ENCODE measurements at regions not wholly inside any gene's neighbourhood (a gene's known extent, or its start where the extent isn't known, plus 50 kb on each side); places are given as distances from the start of the nearest gene placed in this dataset.

DNA sequence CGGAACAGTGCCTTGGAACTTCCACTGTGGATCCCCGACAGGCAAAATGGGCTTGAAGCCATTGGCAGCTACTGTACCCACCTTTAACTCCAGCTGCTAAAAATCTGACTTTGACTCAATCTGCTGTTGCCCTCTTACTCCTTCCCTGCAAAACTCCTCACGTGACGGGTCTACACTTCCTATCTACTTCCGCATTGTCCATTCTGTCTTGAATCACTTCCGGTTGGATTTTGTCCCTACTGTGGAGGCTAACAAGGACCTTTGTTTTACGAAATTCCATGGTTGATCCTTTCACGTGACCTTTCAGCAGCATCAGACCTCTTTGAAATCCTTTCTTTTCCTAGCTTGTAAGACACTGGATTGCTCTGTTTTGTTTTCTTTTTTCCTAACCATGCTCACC lies 268.4 kb downstream of the PRDM2 start:
- no peak for DNase-seq (ENCODE audit: low read depth)

DNA sequence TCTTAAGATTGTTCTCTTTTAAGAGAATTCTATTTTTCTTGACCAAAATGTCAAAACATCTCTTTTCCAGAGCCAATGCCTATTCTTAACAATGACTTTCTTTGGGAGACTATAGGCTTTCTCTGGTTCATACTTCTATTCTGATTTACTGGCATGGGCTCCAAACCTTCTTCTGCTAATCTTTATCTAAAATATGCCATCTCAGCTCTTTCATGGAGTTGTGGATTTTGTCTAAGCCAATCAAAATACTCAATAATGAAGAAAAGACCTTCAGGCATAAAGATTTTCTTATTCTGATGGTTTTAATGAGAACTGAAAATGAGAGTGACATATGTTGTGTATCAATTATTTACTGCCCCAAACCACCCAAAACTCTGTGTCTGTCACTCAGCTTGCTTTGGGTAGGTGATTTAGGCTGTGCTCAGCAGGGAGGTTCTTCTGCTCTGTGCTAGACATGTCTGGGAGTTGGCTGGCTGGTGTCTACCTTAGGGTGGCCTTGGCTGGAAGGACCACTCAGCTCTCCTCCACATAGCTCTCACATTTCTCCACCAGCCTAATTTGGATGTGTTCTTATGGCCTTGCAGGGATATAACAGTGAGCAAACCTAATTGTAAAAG lies 270.8 kb downstream of the PRDM2 start:
- no peak for DNase-seq (ENCODE audit: low read depth)

DNA sequence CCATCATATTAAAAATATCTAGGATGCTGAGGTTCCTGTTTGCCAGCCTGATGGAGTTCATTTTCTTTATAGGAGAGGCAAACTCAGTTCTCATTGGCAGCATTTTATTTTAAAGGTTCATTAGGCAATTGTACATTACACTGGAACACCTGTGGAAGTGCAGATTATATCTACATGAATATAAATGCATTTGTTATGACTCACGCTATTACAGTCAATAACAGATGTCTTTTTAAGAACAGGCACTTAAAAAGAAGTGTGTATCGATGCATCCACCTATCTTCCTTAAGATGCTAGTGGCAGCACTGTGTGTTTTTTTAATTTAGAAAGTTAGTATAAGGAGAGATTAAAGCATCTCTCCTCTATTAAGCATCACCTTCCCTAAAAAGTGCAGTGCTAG lies 276.5 kb downstream of the PRDM2 start:
- no peak for DNase-seq (ENCODE audit: low read depth)

DNA sequence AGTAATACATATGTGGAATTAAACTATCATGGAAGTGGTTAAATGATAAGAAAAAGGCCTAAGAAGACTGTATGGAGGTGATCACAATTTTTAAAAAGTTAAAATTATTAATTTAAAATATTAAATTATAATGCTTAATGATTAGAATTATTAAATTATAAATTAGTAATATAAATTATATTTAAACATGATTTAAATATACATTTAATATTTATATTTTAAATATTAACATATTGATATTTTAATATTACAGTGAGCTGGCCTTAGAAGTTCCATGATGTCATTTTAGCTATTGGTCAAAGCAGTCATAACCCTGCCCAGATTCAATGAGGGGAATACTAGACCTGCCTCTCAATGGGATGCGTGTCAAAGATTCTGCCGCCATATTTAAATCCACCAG lies 281.2 kb downstream of the PRDM2 start:
- DNase-seq (ENCODE audit: low read depth): no peak

DNA sequence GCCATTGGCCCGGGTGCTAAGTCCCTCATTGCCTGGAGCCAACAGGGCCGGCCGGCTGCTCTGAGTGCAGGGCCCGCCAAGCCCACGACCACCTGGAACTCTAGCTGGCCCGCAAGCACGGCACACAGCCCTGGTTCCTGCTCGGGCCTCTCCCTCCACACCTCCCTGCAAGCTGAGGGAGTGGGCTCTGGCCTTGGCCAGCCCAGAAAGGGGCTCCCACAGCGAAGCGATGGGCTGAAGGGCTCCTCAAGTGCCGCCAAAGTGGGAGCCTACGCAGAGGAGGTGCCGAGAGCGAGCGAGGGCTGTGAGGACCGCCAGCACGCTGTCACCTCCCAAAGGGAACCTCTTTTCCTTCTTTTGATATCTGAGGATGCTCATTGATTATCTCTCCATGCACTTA lies 283.4 kb downstream of the PRDM2 start:
- DNase-seq (ENCODE audit: low read depth): no peak

DNA sequence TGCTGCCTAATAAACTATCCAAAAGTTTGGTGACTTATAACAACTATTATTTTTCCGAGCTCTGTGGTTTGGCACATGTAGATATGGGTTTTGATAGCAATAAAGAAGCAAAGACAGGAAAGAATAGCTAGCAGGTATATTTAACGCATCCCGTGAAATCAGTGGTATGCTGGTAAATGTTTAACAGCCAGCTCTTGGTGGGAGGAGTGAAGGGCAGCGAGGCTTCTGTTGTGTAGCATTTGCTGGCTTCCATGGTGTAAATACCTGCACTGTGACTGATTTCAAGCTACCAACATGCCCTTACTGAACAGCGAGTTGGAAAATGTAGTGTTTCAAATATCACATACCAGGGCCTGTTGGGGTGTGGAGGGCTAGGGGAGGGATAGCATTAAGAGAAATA lies 291.0 kb downstream of the PRDM2 start:
- no peak for DNase-seq (ENCODE audit: low read depth)

DNA sequence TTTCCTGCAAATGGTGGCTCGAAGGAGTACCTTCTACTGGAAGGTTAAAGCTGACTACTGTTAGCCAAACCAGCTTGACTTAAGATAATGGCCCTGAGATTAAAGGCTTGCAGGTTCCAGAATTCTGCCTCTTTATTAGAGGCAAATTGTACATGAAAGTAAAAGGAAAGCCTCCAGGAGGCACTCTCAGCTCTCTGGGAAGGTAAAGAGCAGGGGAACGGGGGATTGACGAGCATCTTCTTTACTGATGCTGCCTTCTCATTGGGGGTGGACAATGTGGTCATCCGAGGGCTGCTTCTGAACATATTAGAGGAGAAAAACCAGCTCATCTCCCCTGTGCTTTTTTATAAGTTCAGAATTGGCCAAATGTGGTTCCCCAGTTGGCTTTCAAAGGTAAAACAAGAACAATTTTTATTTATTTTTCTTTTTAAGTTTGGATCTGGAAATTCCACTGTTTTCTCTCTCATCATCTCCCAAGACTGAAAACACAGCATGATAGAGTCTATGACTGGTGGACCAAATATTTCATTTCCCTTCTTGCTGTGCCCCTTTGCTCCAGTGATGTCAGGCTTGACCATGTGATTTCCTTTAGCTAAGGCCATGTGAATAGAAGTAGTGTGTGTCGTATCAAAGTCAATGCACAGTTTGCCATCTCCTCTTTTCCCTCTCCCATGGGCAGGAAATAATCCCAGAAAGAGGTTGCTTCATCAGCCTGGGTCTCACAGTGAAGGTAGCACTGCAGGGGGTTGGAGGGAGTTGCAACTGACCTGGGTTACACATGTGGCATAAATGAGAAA lies 292.7 kb downstream of the PRDM2 start:
- DNase-seq (ENCODE audit: low read depth): no peak

DNA sequence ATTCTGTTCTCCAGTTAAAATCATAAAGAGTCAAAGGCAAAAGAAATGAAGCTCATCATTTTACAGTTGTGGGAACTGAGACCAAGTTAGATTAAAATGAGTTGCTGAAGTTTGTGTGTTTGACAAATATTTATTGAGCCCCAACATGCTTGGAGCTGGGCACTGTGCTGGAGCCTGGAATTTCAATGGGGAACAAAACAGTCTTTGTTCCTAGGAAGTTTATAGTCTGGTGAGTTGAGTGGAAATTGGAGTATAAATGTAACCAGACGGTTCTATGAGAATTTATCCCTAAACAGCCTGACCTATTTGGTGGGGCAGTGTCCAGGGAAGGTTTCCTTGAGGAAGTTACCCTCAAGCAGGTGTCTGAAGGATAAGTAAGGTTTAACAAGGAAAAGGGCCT lies 294.4 kb downstream of the PRDM2 start:
- DNase-seq (ENCODE audit: low read depth): no peak

DNA sequence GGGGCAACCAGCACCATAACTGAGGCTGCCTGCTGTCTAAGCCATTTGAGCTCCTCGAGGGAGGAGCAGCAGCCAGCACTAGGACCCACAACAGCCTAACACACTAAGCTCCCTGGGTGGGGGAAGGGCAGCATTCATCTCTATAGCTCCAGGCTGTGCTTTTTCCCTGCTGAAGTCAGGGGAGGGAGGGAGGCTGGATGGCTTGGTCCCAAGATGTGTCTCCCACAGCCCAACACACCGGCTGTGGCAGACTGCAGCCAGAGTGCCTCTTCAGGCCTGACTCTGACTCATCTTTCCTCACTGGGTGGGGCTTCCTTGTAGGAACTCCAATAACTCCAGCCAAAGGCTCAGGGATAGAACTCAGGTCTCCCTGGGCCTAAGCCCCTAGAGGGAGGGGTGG lies 296.3 kb downstream of the PRDM2 start:
- DNase-seq (ENCODE audit: low read depth): no peak

DNA sequence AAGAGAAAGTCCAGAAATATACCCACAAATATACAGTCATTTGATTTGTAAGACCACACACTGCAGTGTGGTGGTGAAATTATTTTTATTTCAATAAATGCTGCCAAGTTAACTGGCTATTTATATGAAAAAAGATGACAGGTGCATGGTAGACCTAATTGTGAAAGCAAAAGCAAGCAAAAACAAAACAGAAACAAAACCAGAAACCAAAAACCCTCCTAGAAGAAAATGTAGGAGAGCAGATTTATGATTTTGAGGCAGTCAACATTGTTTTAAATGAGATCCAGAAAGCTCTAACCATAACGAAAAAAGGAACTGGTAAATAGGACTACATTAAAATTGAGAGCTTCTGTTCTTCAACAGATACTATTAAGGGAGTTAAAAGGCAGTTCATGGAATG lies 303.6 kb downstream of the PRDM2 start:
- no peak for DNase-seq (ENCODE audit: low read depth)

DNA sequence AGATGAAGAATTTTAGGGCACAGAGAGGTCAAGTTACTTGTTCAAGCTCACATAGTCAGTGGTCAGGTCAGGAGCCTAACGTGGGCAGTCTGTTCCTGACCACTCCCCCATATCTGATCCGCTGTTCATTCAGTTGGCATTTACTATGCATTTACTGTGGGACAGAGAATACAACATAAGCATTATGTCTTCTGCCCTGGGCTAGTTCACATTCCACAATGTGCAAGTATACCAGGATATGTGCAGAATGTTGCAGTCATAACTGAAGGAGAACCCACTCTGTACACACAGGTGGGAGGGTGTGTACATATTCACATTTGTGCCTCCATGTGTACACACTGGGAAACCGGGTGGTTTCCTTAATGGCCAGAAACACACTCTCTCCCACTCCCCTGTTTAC lies 309.6 kb downstream of the PRDM2 start:
- DNase-seq (ENCODE audit: low read depth): no peak

DNA sequence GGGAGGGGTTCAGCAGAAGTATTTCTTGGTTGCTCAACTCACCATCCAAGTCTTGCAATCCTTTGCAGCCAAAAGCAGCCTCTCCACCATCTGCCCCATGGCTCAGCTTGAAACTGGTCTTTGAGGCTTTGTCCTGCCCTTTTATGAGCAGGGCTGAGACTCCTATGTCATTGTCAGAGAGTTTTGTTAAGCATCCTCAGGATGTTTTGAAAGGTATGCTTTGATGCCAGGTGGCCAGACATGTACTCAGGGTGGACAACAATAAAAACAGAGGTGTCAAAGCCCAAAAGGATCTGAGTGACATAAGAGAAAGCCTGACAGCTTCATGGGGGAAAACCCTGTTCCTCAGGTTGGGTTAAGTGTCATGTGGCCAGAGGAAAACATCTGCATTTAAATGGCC lies 310.5 kb downstream of the PRDM2 start:
- no peak for DNase-seq (ENCODE audit: low read depth)

DNA sequence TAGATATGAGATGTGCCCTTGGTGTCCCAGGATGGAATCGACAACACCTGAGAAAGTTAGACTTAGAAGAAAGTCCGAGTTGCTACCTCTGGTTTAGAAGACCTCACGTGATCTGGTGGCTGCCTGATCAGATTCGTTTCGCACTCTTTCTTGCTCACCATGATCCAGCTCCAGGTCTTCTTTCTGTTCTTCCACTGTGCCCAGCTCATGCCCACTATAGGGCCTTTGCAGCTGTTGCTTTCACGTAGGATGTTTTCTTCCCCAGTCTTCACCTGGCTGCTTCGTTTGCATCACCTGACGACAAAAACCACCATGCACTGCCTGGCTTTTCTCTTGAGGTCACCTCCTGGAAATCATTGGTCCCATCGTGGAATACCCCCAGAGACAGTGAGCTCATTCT lies 311.1 kb downstream of the PRDM2 start:
- DNase-seq (ENCODE audit: low read depth): no peak

DNA sequence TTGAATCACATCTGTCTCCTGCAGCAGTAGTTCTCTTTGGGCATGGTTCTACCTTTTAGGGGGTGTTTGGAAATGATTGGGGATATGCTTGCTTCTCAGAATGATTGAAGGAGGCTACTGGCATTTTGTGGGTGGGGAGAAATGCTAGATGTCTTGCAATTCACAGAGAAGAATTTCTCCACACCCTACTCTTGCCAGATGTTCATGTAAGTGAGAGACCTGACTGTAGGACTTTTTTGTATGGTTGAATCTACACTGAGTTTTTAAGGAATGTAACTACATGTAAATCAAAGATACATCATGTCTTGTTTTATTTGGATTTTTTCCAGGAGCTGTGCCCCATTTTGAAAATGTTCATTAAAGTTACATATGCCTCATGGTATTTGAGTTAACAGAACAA lies 311.9 kb downstream of the PRDM2 start:
- no peak for DNase-seq (ENCODE audit: low read depth)

DNA sequence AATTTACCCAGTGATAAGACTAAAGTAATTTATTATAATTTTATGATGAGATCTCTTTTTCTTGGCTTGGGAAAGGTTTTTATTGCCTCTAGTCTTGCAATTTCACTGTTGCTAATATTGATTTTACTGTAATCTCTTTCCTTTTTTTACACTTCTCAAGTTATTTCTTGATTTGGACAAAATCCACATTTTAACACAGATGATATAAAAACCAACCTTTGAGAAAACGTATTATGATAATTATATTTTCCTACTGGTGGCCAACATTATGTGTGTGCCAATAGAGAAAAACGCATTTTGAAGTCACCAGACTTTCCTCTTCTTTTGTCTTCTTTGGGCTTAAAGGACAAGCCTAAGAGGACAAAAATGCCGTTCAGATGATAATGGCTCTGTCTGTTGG lies 314.9 kb downstream of the PRDM2 start:
- DNase-seq (ENCODE audit: low read depth): no peak

DNA sequence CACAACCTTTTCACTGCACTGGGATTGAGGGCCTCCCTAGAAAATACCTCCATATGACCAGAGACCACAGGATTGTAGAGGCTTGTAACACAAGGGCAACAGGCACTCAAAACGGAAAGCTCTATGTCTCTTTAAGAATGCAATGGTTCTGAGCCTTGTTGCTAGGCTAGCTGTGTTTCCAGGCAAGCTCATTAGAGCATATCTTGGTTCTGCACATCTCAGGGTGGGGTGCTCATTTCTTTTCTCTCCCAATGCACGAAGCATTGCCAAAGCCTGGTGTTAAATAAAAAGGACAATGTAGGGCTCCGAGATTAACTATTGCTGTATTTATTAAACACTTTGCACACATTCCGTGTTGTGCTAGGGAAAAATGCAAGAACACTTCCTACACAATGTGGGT lies 315.9 kb downstream of the PRDM2 start:
- DNase-seq (ENCODE audit: low read depth): no peak

DNA sequence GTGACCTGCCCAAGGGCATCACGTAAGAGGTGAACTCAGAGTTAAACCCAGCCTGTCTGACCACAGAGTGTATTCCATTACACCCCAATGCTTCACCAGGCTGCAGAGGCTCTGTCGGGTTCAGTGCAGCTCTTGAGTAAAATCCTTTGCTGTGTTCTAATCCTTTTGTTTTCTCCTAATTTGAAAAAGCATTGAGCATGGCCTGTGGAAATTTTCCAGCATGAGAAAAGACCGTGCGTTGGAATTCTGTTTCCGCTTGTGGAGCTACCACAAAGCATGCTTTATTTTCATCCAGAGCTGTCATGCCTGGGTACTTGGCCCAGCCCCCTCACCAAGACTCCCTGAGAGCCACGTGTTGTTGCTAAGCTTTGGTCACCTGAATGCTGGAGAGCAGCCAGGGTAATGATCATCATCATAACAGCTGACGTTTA lies 317.6 kb downstream of the PRDM2 start:
- DNase-seq (ENCODE audit: low read depth): no peak

DNA sequence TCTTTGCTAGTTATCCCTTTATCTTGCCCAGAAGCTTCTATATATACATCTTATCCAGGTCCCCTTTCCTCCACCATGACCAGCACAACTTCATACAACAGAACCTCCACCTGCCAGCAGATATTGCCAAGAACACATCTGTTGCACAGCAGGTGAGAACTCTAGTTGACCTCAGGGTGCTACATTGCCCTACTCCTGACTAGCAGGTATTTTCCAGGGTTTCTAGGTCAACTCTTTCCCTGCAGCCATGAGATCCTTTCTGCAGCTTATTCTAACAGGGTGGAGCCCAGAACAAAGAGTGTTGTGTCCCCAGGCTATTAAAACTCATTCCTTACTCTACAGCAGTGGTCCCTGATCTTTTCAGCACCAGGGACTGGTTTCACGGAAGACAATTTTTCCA lies 319.5 kb downstream of the PRDM2 start:
- no peak for DNase-seq (ENCODE audit: low read depth)

DNA sequence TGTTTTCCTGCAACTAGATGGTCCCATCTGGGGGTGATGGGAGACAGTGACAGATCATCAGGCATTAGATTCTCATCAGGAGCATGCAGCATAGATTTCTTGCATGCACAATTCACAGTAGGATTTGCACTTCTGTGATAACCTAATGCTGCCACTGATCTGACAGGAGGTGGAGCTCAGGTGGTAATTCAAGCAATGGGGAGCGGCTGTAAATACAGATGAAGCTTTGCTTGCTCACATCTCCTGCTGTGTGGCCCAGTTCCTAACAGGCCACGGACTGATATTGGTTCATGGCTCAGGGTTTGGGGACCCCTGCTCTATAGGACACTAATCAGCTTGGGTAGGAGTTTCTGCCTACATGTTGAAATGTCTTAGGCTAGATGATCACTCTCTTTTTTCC lies 320.0 kb downstream of the PRDM2 start:
- no peak for DNase-seq (ENCODE audit: low read depth)

DNA sequence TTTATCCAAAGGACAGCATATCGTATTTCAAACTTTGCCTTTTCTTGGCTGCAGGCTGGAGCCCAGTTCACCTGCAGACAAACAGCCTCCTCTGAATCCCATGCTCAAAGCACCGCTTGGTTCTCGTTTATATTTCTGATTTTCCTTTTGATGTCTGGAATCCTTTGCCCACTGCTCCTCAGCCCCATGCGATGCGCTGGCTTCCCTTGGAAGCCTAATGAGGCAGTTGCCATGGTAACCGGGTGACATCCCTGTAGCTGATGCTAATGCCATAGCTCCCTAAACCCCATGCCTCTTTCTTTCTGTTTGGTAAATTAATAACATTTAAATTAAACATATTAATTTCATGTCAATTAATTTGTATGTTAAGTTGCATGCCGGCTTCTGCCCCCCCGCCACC lies 327.1 kb downstream of the PRDM2 start:
- DNase-seq (ENCODE audit: low read depth): no peak

DNA sequence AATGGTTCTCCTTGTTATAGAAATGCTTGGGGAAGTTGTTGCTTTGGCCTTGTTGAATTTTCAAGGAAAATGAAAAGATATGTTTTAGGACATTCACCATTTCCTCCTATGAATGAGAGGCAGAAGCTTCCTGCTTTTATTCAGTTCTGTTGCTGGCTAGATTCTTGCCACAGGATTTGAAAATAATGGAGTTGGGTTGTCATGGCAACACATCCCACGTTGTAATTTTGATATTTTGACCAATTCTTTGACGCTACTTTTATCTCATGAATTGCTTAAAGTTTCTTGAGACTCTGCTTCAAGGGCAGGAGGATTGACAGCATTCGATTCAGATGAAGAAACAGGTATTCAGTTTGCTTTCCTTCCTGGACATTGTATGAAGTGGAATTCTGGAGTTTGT lies 331.5 kb downstream of the PRDM2 start:
- no peak for DNase-seq (ENCODE audit: low read depth)

DNA sequence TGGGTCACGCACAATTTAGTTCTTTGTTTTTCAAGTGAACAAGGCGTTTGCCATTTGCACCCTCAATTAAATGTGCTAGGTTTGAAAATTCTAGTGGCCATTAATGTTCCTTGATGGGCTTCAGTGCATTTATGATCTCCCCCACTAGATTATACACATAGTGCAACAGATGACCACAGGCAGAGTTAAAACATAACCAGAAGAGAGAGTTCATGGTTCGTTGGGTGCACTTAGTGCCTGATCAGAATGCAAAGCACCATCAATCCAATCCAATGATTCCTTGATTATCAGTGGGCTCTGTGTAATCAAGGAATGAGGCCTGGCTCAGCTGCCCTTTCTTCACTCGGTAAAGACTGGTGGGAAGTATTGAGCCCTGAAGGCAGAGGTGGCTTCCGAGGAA lies 334.5 kb downstream of the PRDM2 start:
- DNase-seq (ENCODE audit: low read depth): no peak

DNA sequence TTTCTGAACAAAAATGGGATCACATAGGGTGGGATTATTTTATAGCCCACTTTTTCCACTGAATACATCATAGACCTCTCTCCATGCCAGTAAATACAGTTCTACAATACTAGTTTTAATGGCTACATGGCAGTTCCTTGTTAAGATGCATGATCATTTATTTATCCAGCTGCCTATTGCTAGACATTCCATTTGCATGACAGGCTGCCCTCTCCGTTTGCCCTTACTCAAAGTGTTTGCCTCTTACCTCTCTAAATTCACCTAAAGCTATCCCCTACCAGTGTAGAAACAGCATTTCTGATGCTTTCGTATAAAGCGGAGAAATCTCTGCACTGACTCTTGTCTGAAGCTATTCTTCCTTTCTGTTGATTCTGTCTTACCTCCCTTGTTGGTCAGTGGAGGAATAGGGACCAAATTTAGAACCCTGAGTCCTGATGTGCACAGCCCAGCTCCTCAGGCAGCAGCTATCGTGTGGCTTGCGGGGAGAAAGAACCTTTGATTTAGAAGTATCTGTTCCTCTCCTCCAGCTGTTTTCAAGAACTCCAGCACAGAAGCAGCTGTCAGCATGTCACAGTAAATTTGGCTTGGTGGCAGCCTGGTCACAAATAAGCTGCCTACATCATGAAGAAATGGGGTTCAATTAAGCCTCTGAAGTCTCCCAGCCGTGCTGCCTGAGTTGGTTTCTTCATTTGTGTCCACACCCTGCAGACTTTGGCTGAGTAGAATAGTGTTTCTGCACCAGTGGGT lies 337.3 kb downstream of the PRDM2 start:
- DNase-seq (ENCODE audit: low read depth): no peak

Data from T follicular helper cell (primary cell).